Heart right ventricle (tissue), 16 donors: ENCODE measurements at regions not wholly inside any gene's neighbourhood (a gene's known extent, or its start where the extent isn't known, plus 50 kb on each side); places are given as distances from the start of the nearest gene placed in this dataset.

Experiments used
- ATAC-seq, 8 donors: fragments of 200-7000 bp; cut with Tn5 transposase; one replicate each; pipeline ENCODE4 v1.9.1; 2020; ENCODE audit warnings: mild to moderate bottlenecking in 8 of 8, moderate library complexity in 8 of 8, moderate number of reproducible peaks in 1 of 8
- DNase-seq, 2 donors: peaks; one replicate each; pipeline ENCODE4 v3.0.0-alpha.2; 2020
- H3K27ac ChIP-seq, 10 donors: fragments of 200-600 bp; sonication (generic) in 2 of 10; one replicate each; pipeline versions ENCODE4 v1.5.0 to v1.8.0; 2020 to 2022; ENCODE audit warnings: mild to moderate bottlenecking in 3 of 10
- H3K27me3 ChIP-seq, 7 donors: fragments of 200-600 bp; one replicate each; pipeline ENCODE4 v1.8.0; 2021 to 2022; ENCODE audit warnings: mild to moderate bottlenecking in 2 of 7
- H3K36me3 ChIP-seq, 9 donors: fragments of 200-600 bp; sonication (generic) in 1 of 9; one replicate each; pipeline versions ENCODE4 v1.5.0 to v1.8.0; 2020 to 2022; ENCODE audit warnings: mild to moderate bottlenecking in 2 of 9
- H3K4me1 ChIP-seq, 9 donors: fragments of 200-600 bp; sonication (generic) in 1 of 9; one replicate each; pipeline versions ENCODE4 v1.5.0 to v1.8.0; 2020 to 2022; ENCODE audit warnings: mild to moderate bottlenecking in 4 of 9
- H3K4me3 ChIP-seq, 10 donors: fragments of 200-600 bp; sonication (generic) in 2 of 10; one replicate each; pipeline versions ENCODE4 v1.5.0 to v1.8.0; 2020 to 2022; ENCODE audit warnings: mild to moderate bottlenecking in 7 of 10, moderate library complexity in 2 of 10
- H3K9me3 ChIP-seq, 11 donors: fragments of 200-600 bp in 10 of 11; sonication (generic) in 2 of 11; one replicate each; pipeline versions ENCODE4 v1.5.0 to v1.8.0; 2013 to 2022; ENCODE audit warnings: mild to moderate bottlenecking in 2 of 11, control low read depth in 1 of 11, moderate library complexity in 1 of 11
- CTCF ChIP-seq, 9 donors: fragments of 200-600 bp; sonication (generic) in 2 of 9; IDR thresholded peaks; one replicate each; pipeline versions ENCODE4 v1.5.0 to v1.8.0; 2021 to 2022; ENCODE audit warnings: antibody characterized with exemption in 9 of 9, mild to moderate bottlenecking in 5 of 9, moderate library complexity in 1 of 9
- WGBS, 2 donors: extraction: QIAGEN DNeasy Blood & Tissue Kit; methylation state at CpG; one replicate each; pipeline ENCODE4 v1.1.7; 2013; ENCODE audit warnings: inconsistent platforms in 1 of 2; 5-methylcytosine and 5-hydroxymethylcytosine counted together
- intact Hi-C, 10 donors: fragments of 100-400 bp; cut with DNase I; formaldehyde crosslinking; loops; one replicate each; pipeline versions ENCODE4 v1.11.1 to v1.14.2; 2022
- donor health status: Arrhythmogenic right ventricular cardiomyopathy.
- donor health status: ischemic (EF 13 %, LVEDD 7.1; RV severe dilation, severe dysfunction).
- donor health status: healthy with polysubstance abuse.
- donor health status: DM: no; HTN: yes; CAD: no.
- donor health status: DM: no; HTN: no; CAD: no.
- donor health status: ischemic (EF 25% LVEDD 6.9; RV normal size, moderate dysfunction).
- donor health status: ischemic (EF 25% LVEDD 5.7; RV mildly dilated, moderate dysfunction).
- donor health status: healthy.
- donor health status: DM: yes; HTN: yes; CAD: no.
- donor health status: Ischemic cardiomyopathy.
- donor health status: ischemic (EF 35%, LVEDD 5.7; RV mildly dilated, moderate dysfunction).
- donor health status: nonischemic (EF 11% LVEDD 7.7; RV severe dilation, severe dysfunction).
- donor health status: DM: yes; HTN: yes; CAD: no.
- donor health status: PGD.
- donor health status: ischemic (EF 29% LVEDD 5.4; RV normal size, mild dysfunction).
- donor health status: nonischemic (EF 23%, LVEDD 6.1; RV moderate dilation, normal function).

GRCh38 chr15:35858707-35859106 lies 312.7 kb upstream of the DPH6 start:
- H3K9me3 ChIP-seq, result no peaks in the 10 kb centered on the region
- 88 to 94% methylated on average over 3 of the region's 3 CpGs for WGBS, 2 donors
- ATAC-seq, result no peak

GRCh38 chr15:35863655-35864054 lies 317.7 kb upstream of the DPH6 start:
- no peaks in the 10 kb centered on the region for H3K36me3 ChIP-seq
- no peaks in the 10 kb centered on the region for H3K4me1 ChIP-seq
- no peaks in the 10 kb centered on the region for H3K9me3 ChIP-seq
- H3K4me3 ChIP-seq, result no peak overlapping the region
- DNase-seq (no peak), ATAC-seq (no peak)
- no peak for TF ChIP-seq CTCF (IDR thresholded peaks at IDR 0.05)
- H3K27me3 ChIP-seq, result no peaks in the 10 kb centered on the region
- H3K27ac ChIP-seq, result no peak overlapping the region
- intact Hi-C loops, result no loop called here
- WGBS, 2 donors, result 95 to 96% methylated on average over 2 of the region's 2 CpGs

More at GRCh38 chr15:35858707-35859106, 312.7 kb upstream of the DPH6 start:
- TF ChIP-seq CTCF (IDR thresholded peaks at IDR 0.05), result no peak
- no peaks in the 10 kb centered on the region for H3K4me1 ChIP-seq
- no peaks in the 10 kb centered on the region for H3K27me3 ChIP-seq
- no peak overlapping the region for H3K4me3 ChIP-seq
- H3K36me3 ChIP-seq, result no peaks in the 10 kb centered on the region
- intact Hi-C loops, result no loop called here
- no peak overlapping the region for H3K27ac ChIP-seq
- no peak for DNase-seq

- Histone ChIP-seq H3K27ac (no peak overlapping the region), H3K27me3 (no peaks in the 10 kb centered on the region), H3K36me3 (no peaks in the 10 kb centered on the region), H3K9me3 (no peaks in the 10 kb centered on the region), H3K4me3 (no peak overlapping the region), H3K4me1 (no peaks in the 10 kb centered on the region)
- no peak for DNase-seq
- no peak for TF ChIP-seq CTCF (IDR thresholded peaks at IDR 0.05)
- no peak for ATAC-seq
- intact Hi-C loops, result no loop called here
- WGBS, 2 donors, result 85 to 86% methylated on average over 4 of the region's 4 CpGs
These were observed 321.4 kb upstream of the DPH6 start for GRCh38 chr15:35867356-35867755.

GRCh38 chr15:35871282-35871681 lies 325.3 kb upstream of the DPH6 start:
- no peak for TF ChIP-seq CTCF (IDR thresholded peaks at IDR 0.05)
- H3K27me3 ChIP-seq, result no peaks in the 10 kb centered on the region
- H3K9me3 ChIP-seq, result no peaks in the 10 kb centered on the region
- 92 to 100% methylated on average over 1 of the region's 1 CpG for WGBS, 2 donors
- no peaks in the 10 kb centered on the region for H3K4me1 ChIP-seq
- no peak for DNase-seq
- no peak overlapping the region for H3K27ac ChIP-seq
- no peaks in the 10 kb centered on the region for H3K36me3 ChIP-seq
- H3K4me3 ChIP-seq, result no peak overlapping the region
- intact Hi-C loops, result no loop called here
- ATAC-seq, result no peak

- Histone ChIP-seq H3K36me3 (no peaks in the 10 kb centered on the region), H3K27me3 (no peaks in the 10 kb centered on the region), H3K9me3 (no peaks in the 10 kb centered on the region), H3K4me3 (no peak overlapping the region), H3K4me1 (no peaks in the 10 kb centered on the region), H3K27ac (no peak overlapping the region)
- DNase-seq (no peak), ATAC-seq (no peak)
- 93 to 97% methylated on average over 3 of the region's 3 CpGs for WGBS, 2 donors
- TF ChIP-seq CTCF (IDR thresholded peaks at IDR 0.05), result no peak
- intact Hi-C loops, result no loop called here
These were observed 325.8 kb upstream of the DPH6 start for GRCh38 chr15:35871812-35872211.
